ENCODE measurements at regions not wholly inside any gene's neighbourhood (a gene's known extent, or its start where the extent isn't known, plus 50 kb on each side); places are given as distances from the start of the nearest gene placed in this dataset.

DNA sequence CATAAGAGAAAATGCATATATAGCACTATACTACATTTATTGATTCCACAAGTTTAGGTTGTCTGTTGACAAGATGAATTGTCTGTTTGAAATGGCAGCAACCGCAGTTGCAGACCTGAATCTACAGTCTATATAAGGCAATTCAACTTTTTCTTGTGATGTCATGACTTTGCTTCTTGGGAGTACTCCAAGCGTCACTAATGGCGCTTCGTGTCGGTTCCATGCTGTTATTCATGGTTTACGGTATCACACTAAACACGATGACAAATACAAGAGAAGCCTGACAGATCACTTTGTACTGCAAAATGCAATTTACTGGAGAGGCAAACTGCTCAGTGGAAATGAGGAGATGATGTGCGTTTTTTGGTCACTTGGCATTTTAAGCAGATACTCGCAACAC, 280.3 kb upstream of the TCF21 start:
- TF ChIP-seq, protein P1, sequence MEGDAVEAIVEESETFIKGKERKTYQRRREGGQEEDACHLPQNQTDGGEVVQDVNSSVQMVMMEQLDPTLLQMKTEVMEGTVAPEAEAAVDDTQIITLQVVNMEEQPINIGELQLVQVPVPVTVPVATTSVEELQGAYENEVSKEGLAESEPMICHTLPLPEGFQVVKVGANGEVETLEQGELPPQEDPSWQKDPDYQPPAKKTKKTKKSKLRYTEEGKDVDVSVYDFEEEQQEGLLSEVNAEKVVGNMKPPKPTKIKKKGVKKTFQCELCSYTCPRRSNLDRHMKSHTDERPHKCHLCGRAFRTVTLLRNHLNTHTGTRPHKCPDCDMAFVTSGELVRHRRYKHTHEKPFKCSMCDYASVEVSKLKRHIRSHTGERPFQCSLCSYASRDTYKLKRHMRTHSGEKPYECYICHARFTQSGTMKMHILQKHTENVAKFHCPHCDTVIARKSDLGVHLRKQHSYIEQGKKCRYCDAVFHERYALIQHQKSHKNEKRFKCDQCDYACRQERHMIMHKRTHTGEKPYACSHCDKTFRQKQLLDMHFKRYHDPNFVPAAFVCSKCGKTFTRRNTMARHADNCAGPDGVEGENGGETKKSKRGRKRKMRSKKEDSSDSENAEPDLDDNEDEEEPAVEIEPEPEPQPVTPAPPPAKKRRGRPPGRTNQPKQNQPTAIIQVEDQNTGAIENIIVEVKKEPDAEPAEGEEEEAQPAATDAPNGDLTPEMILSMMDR (IDR thresholded peaks at IDR 0.05; ENCODE audit: poor library complexity, severe bottlenecking) = no peak
- no peak for TF ChIP-seq EZH2 (IDR thresholded peaks at IDR 0.05; ENCODE audit: borderline replicate concordance, insufficient read depth, low read length, poor library complexity, severe bottlenecking)
- TF ChIP-seq POLR2AphosphoS5 (IDR thresholded peaks at IDR 0.05) = peak; percentile 72
- TF ChIP-seq TAF1 (IDR thresholded peaks at IDR 0.05; ENCODE audit: low read depth) = no peak

Data from neural cell (in vitro differentiated cells).